Lung (tissue), 11 donors: ENCODE measurements at regions not wholly inside any gene's neighbourhood (a gene's known extent, or its start where the extent isn't known, plus 50 kb on each side); places are given as distances from the start of the nearest gene placed in this dataset.

Experiments used
- ATAC-seq: fragments of 200-7000 bp; cut with Tn5 transposase; one replicate; pipeline ENCODE4 v1.9.1; 2020; ENCODE audit warnings: moderate number of reproducible peaks; ENCODE audit not compliant: insufficient read depth, low FRiP score
- DNase-seq, 3 donors: peaks; one replicate each; pipeline ENCODE4 v3.0.0-alpha.2; 2013 to 2017
- H3K27ac ChIP-seq, 2 donors: one replicate each; pipeline ENCODE4 v1.5.1; 2013; ENCODE audit warnings: mild to moderate bottlenecking in 2 of 2, moderate library complexity in 2 of 2, control low read depth in 1 of 2, inconsistent platforms in 1 of 2, low read depth in 1 of 2, low read length in 1 of 2
- H3K27me3 ChIP-seq, 3 donors: one replicate each; pipeline ENCODE4 v1.5.1; 2013; ENCODE audit warnings: low read length in 2 of 3; ENCODE audit not compliant: control insufficient read depth in 3 of 3, insufficient read depth in 3 of 3
- H3K36me3 ChIP-seq, 4 donors: one replicate each; pipeline ENCODE4 v1.5.1; 2013; ENCODE audit warnings: low read length in 4 of 4, mild to moderate bottlenecking in 1 of 4, moderate library complexity in 1 of 4; ENCODE audit not compliant: control insufficient read depth in 4 of 4, insufficient read depth in 4 of 4
- H3K4me1 ChIP-seq, 5 donors: one replicate each; pipeline ENCODE4 v1.5.1; 2013; ENCODE audit warnings: low read length in 5 of 5, mild to moderate bottlenecking in 2 of 5, moderate library complexity in 1 of 5; ENCODE audit not compliant: control insufficient read depth in 5 of 5, insufficient read depth in 5 of 5
- H3K4me3 ChIP-seq: one replicate; pipeline ENCODE4 v1.5.1; 2013; ENCODE audit warnings: mild to moderate bottlenecking, control low read depth, moderate library complexity
- H3K9ac ChIP-seq, 2 donors: one replicate each; pipeline ENCODE4 v1.5.1; 2013; ENCODE audit warnings: low read length in 2 of 2, control low read depth in 1 of 2; ENCODE audit not compliant: insufficient read depth in 1 of 2
- H3K9me3 ChIP-seq, 4 donors: one replicate each; pipeline ENCODE4 v1.5.1; 2013; ENCODE audit warnings: low read length in 3 of 4, mild to moderate bottlenecking in 1 of 4, moderate library complexity in 1 of 4; ENCODE audit not compliant: control insufficient read depth in 4 of 4, insufficient read depth in 3 of 4
- CTCF ChIP-seq: IDR thresholded peaks from 2 replicates; pipeline ENCODE4 v1.5.1; 2012; ENCODE audit warnings: mild to moderate bottlenecking; ENCODE audit errors: control extremely low read depth, extremely low read depth
- WGBS, 2 donors: extraction: QIAGEN DNeasy Blood & Tissue Kit; methylation state at CpG; one replicate each; pipeline ENCODE4 v1.1.7; 2013; 5-methylcytosine and 5-hydroxymethylcytosine counted together
- donor health status: control.
- donor health status: control.
- donor health status: Bipolar disorder and iron deficiency.
- donor health status: healthy.
- donor health status: DM: yes; HTN: yes; CAD: no.

- ATAC-seq: no peak
- 88 to 92% methylated on average over 5 of the region's 5 CpGs for WGBS, 2 donors
- H3K36me3 ChIP-seq: no peaks in the 10 kb centered on the region
- no peak overlapping the region for H3K4me3 ChIP-seq
- DNase-seq: peak in 1 of 3 donors; percentile 13
- no peaks in the 10 kb centered on the region for H3K9me3 ChIP-seq
- no peaks in the 10 kb centered on the region for H3K27me3 ChIP-seq
- no peak overlapping the region for H3K9ac ChIP-seq
- no peak overlapping the region for H3K27ac ChIP-seq
- peaks cover 0 to 3% (median 0%) of the 10 kb centered on the region in 5 donors for H3K4me1 ChIP-seq
- no peak for TF ChIP-seq CTCF
Observed at GRCh38 chr17:13879961-13880466, 189.3 kb upstream of the COX10 start.

GRCh38 chr17:13883659-13884058, 185.6 kb upstream of the COX10 start:
- Histone ChIP-seq H3K4me3 (no peak overlapping the region), H3K4me1 (peaks cover 0 to 17% (median 2%) of the 10 kb centered on the region in 5 donors), H3K9me3 (no peaks in the 10 kb centered on the region), H3K27me3 (no peaks in the 10 kb centered on the region), H3K27ac (no peak overlapping the region), H3K9ac (no peak overlapping the region), H3K36me3 (no peaks in the 10 kb centered on the region)
- ATAC-seq: no peak
- no peak for DNase-seq
- TF ChIP-seq CTCF: no peak
- 51 to 75% methylated on average over 3 of the region's 3 CpGs for WGBS, 2 donors

GRCh38 chr17:13884347-13884746, 185.0 kb upstream of the COX10 start:
- TF ChIP-seq CTCF: no peak
- no peak for ATAC-seq

GRCh38 chr17:13885550-13885949, 183.8 kb upstream of the COX10 start:
- WGBS, 2 donors: 93 to 96% methylated on average over 2 of the region's 2 CpGs
- peaks cover 0 to 18% (median 2%) of the 10 kb centered on the region in 5 donors for H3K4me1 ChIP-seq
- TF ChIP-seq CTCF: no peak
- DNase-seq (no peak), ATAC-seq (no peak)
- no peaks in the 10 kb centered on the region for H3K27me3 ChIP-seq
- H3K9ac ChIP-seq: no peak overlapping the region
- no peak overlapping the region for H3K4me3 ChIP-seq
- H3K9me3 ChIP-seq: no peaks in the 10 kb centered on the region
- H3K36me3 ChIP-seq: no peaks in the 10 kb centered on the region
- H3K27ac ChIP-seq: peak overlapping the region in 1 of 2 donors; percentile 49

More at GRCh38 chr17:13884347-13884746, 185.0 kb upstream of the COX10 start:
- 83 to 89% methylated on average over 2 of the region's 2 CpGs for WGBS, 2 donors
- peaks cover 0 to 18% (median 2%) of the 10 kb centered on the region in 5 donors for H3K4me1 ChIP-seq
- H3K9me3 ChIP-seq: no peaks in the 10 kb centered on the region
- no peak overlapping the region for H3K4me3 ChIP-seq
- no peak for DNase-seq
- H3K27me3 ChIP-seq: no peaks in the 10 kb centered on the region
- H3K27ac ChIP-seq: no peak overlapping the region
- H3K9ac ChIP-seq: no peak overlapping the region
- H3K36me3 ChIP-seq: no peaks in the 10 kb centered on the region
